Panc1 (cell line): ENCODE measurements at regions not wholly inside any gene's neighbourhood (a gene's known extent, or its start where the extent isn't known, plus 50 kb on each side); places are given as distances from the start of the nearest gene placed in this dataset.

ENCODE experiments used
- ATAC-seq: fragments of 200-7000 bp; cut with Tn5 transposase; 2 replicates; pipeline ENCODE4 v1.9.1; 2020; ENCODE audit warnings: mild to moderate bottlenecking, moderate library complexity
- BruUV-seq: library from RNA; stranded (reverse); fragments of 400-500 nt; replicated peaks from 2 replicates; lab custom pipeline; 2021; lab: Mats Ljungman, UMichigan
- CTCF ChIA-PET: fragments of 300-600 bp; sonication (Branson Sonifier 250); formaldehyde crosslinking; loops from one replicate; lab custom pipeline; 2022; ENCODE audit warnings: antibody characterized with exemption; lab: Charles Lee
- POLR2A ChIA-PET: fragments of 300-600 bp; sonication (Branson Sonifier 250); formaldehyde crosslinking; loops from one replicate; lab custom pipeline; 2022; ENCODE audit warnings: antibody characterized with exemption; lab: Charles Lee
- DNase-seq: peaks from one replicate; pipeline ENCODE4 v3.0.0-alpha.2; 2010; ENCODE audit warnings: low read depth, low spot score
- H3K27ac ChIP-seq: 2 replicates; pipeline ENCODE4 v1.5.1; 2011; ENCODE audit warnings: mild to moderate bottlenecking, low read length, inconsistent platforms
- H3K27me3 ChIP-seq: fragments of 200-500 bp; sonication (Bioruptor generic); 2 replicates; pipeline ENCODE4 v1.6.0; 2014; ENCODE audit warnings: low read length, inconsistent platforms; ENCODE audit not compliant: control insufficient read depth, insufficient read depth
- H3K36me3 ChIP-seq: fragments of 200-500 bp; sonication (Bioruptor generic); 2 replicates; pipeline ENCODE4 v1.5.1; 2014; ENCODE audit warnings: inconsistent platforms, mild to moderate bottlenecking, low read length, moderate library complexity; ENCODE audit not compliant: control insufficient read depth, insufficient read depth
- H3K4me1 ChIP-seq: 2 replicates; pipeline ENCODE4 v1.5.1; 2011; ENCODE audit warnings: inconsistent platforms, mild to moderate bottlenecking, low read length, moderate library complexity; ENCODE audit not compliant: control insufficient read depth, insufficient read depth
- H3K4me3 ChIP-seq, 2 experiments: 2 replicates each; pipeline ENCODE4 v1.5.1; 2011 to 2012; ENCODE audit warnings: low read depth in 2 of 2, low read length in 2 of 2, mild to moderate bottlenecking in 2 of 2, inconsistent platforms in 1 of 2, moderate library complexity in 1 of 2
- H3K9me3 ChIP-seq: fragments of 200-500 bp; sonication (Bioruptor generic); 2 replicates; pipeline ENCODE4 v1.5.1; 2014; ENCODE audit warnings: low read depth, mild to moderate bottlenecking, inconsistent platforms, low read length, moderate library complexity; ENCODE audit not compliant: control insufficient read depth, insufficient read depth
- CTCF ChIP-seq: fragments of 450-650 bp; IDR thresholded peaks from 2 replicates; pipeline ENCODE4 v1.5.1; 2017; ENCODE audit warnings: mild to moderate bottlenecking
- POLR2AphosphoS5 ChIP-seq: IDR thresholded peaks from 2 replicates; pipeline ENCODE4 v1.6.1; 2012; ENCODE audit warnings: mild to moderate bottlenecking, low read depth, low read length, moderate library complexity
- REST ChIP-seq, 2 experiments: IDR thresholded peaks; 2 replicates each; pipeline ENCODE4 v1.6.1; 2011 to 2012; ENCODE audit warnings: low read depth in 2 of 2, control low read depth in 1 of 2, low read length in 1 of 2, mild to moderate bottlenecking in 1 of 2, moderate library complexity in 1 of 2; ENCODE audit not compliant: insufficient read depth in 1 of 2
- SIN3A ChIP-seq: IDR thresholded peaks from 2 replicates; pipeline ENCODE4 v1.6.1; 2012; ENCODE audit warnings: low read depth, mild to moderate bottlenecking, low read length, moderate library complexity, borderline replicate concordance; ENCODE audit not compliant: insufficient read depth
- TCF7L2 ChIP-seq: IDR thresholded peaks from 2 replicates; pipeline ENCODE4 v1.6.1; 2011; ENCODE audit warnings: mild to moderate bottlenecking, low read depth, low read length, inconsistent platforms
- in situ Hi-C: cut with HindIII; loops from 2 replicates; pipeline ENCODE4 v1.10.0; 2016; ENCODE audit warnings: low sequenced_read_pairs, low pct_unique_long_range_greater_than_20kb
- intact Hi-C: fragments of 100-400 bp; cut with micrococcal nuclease; formaldehyde crosslinking; loops from one replicate; pipeline ENCODE4 v1.10.0; 2022; ENCODE audit not compliant: unreplicated experiment

GRCh38 chr13:63421123-63421522, 2005.5 kb upstream of the PCDH20 start:
- no TSS peak for BruUV-seq
- DNase-seq (no peak), ATAC-seq (no peak)
- intact Hi-C loops (no loop called here), in situ Hi-C loops (no loop called here)
- H3K9me3 ChIP-seq, result no peaks in the 10 kb centered on the region
- TF ChIP-seq CTCF (no peak), POLR2AphosphoS5 (no peak), SIN3A (no peak), TCF7L2 (no peak), REST (IDR thresholded peaks at IDR 0.05; ENCODE audit: insufficient read depth in 1 of 2, low read depth in 2 of 2, low read length in 1 of 2) (no peak)
- no peaks in the 10 kb centered on the region for H3K27me3 ChIP-seq
- no peak overlapping the region for H3K27ac ChIP-seq
- ChIA-PET POLR2A (no interaction called here), CTCF (no interaction called here)
- no peaks in the 10 kb centered on the region for H3K4me1 ChIP-seq
- no peaks in the 10 kb centered on the region for H3K36me3 ChIP-seq
- H3K4me3 ChIP-seq, result no peak overlapping the region

- Histone ChIP-seq H3K36me3 (no peaks in the 10 kb centered on the region), H3K9me3 (no peaks in the 10 kb centered on the region), H3K27me3 (no peaks in the 10 kb centered on the region), H3K27ac (no peak overlapping the region), H3K4me1 (no peaks in the 10 kb centered on the region), H3K4me3 (no peak overlapping the region)
- TF ChIP-seq POLR2AphosphoS5, result no peak
- no peak for TF ChIP-seq TCF7L2
- no peak for TF ChIP-seq REST (IDR thresholded peaks at IDR 0.05; ENCODE audit: insufficient read depth in 1 of 2, low read depth in 2 of 2, low read length in 1 of 2)
- no peak for TF ChIP-seq SIN3A
- no peak for TF ChIP-seq CTCF
- no peak for DNase-seq
- POLR2A ChIA-PET, result no interaction called here
- in situ Hi-C loops (no loop called here), intact Hi-C loops (no loop called here)
- CTCF ChIA-PET, result no interaction called here
- ATAC-seq, result no peak
- no TSS peak for BruUV-seq
Measured at GRCh38 chr13:63420685-63421084, 2005.0 kb upstream of the PCDH20 start.
